H9 (cell line): ENCODE measurements at regions not wholly inside any gene's neighbourhood (a gene's known extent, or its start where the extent isn't known, plus 50 kb on each side); places are given as distances from the start of the nearest gene placed in this dataset.

Experiments used
- DNase-seq: peaks from one replicate; pipeline ENCODE4 v3.0.0-alpha.2; 2017
- H2AFZ ChIP-seq: one replicate; pipeline ENCODE4 v1.6.1; 2013; ENCODE audit warnings: mild to moderate bottlenecking, low read length, control low read depth, moderate library complexity
- H2AK5ac ChIP-seq: 2 replicates; pipeline ENCODE4 v1.6.1; 2013; ENCODE audit warnings: low read length, control low read depth, mixed read lengths; ENCODE audit not compliant: insufficient read length
- H2BK120ac ChIP-seq: one replicate; pipeline ENCODE4 v1.6.1; 2013; ENCODE audit warnings: low read depth, mild to moderate bottlenecking, low read length, control low read depth, inconsistent platforms; ENCODE audit not compliant: poor library complexity, severe bottlenecking
- H2BK12ac ChIP-seq: 2 replicates; pipeline ENCODE4 v1.6.1; 2013; ENCODE audit warnings: low read length, control low read depth, mixed read lengths, low read depth; ENCODE audit not compliant: insufficient read length
- H2BK15ac ChIP-seq: 2 replicates; pipeline ENCODE4 v1.6.1; 2013; ENCODE audit warnings: low read depth, low read length, control low read depth
- H2BK20ac ChIP-seq: one replicate; pipeline ENCODE4 v1.6.1; 2013; ENCODE audit warnings: low read depth, mild to moderate bottlenecking, low read length, control low read depth, inconsistent platforms; ENCODE audit not compliant: poor library complexity, severe bottlenecking
- H2BK5ac ChIP-seq: 2 replicates; pipeline ENCODE4 v1.6.1; 2013; ENCODE audit warnings: low read length, control low read depth, mixed read lengths; ENCODE audit not compliant: insufficient read length
- H3K14ac ChIP-seq: 2 replicates; pipeline ENCODE4 v1.6.1; 2013; ENCODE audit warnings: low read length, control low read depth; ENCODE audit not compliant: insufficient read depth
- H3K18ac ChIP-seq: 2 replicates; pipeline ENCODE4 v1.6.1; 2013; ENCODE audit warnings: low read depth, mild to moderate bottlenecking, mixed read lengths, low read length, control low read depth; ENCODE audit not compliant: insufficient read length
- H3K23ac ChIP-seq: 2 replicates; pipeline ENCODE4 v1.6.1; 2013; ENCODE audit warnings: low read length, control low read depth, mixed read lengths, low read depth; ENCODE audit not compliant: insufficient read length
- H3K23me2 ChIP-seq: 2 replicates; pipeline ENCODE4 v1.6.1; 2013; ENCODE audit warnings: low read depth, mild to moderate bottlenecking, mixed read lengths, low read length, control low read depth; ENCODE audit not compliant: insufficient read length, poor library complexity, severe bottlenecking
- H3K27ac ChIP-seq: 2 replicates; pipeline ENCODE4 v1.5.1; 2013; ENCODE audit warnings: low read length, control low read depth, mixed read lengths, low read depth; ENCODE audit not compliant: insufficient read length
- H3K27me3 ChIP-seq: 2 replicates; pipeline ENCODE4 v1.6.1; 2013; ENCODE audit warnings: low read length, control low read depth, inconsistent platforms; ENCODE audit not compliant: insufficient read depth
- H3K4ac ChIP-seq: 2 replicates; pipeline ENCODE4 v1.6.1; 2013; ENCODE audit warnings: low read depth, mild to moderate bottlenecking, control low read depth, inconsistent platforms, low read length, moderate library complexity
- H3K4me1 ChIP-seq: 2 replicates; pipeline ENCODE4 v1.6.1; 2013; ENCODE audit warnings: low read length, control low read depth, inconsistent platforms; ENCODE audit not compliant: insufficient read depth
- H3K4me2 ChIP-seq: 2 replicates; pipeline ENCODE4 v1.6.1; 2013; ENCODE audit warnings: low read length, control low read depth, mixed read lengths; ENCODE audit not compliant: insufficient read length, insufficient read depth
- H3K56ac ChIP-seq: 2 replicates; pipeline ENCODE4 v1.6.1; 2013; ENCODE audit warnings: low read depth, mild to moderate bottlenecking, mixed read lengths, low read length, control low read depth; ENCODE audit not compliant: insufficient read length
- H3K79me1 ChIP-seq: 2 replicates; pipeline ENCODE4 v1.6.1; 2013; ENCODE audit warnings: low read depth, mild to moderate bottlenecking, moderate library complexity, low read length, control low read depth, inconsistent platforms; ENCODE audit not compliant: insufficient read depth, poor library complexity, severe bottlenecking
- H3K79me2 ChIP-seq: 2 replicates; pipeline ENCODE4 v1.6.1; 2013; ENCODE audit warnings: low read length, control low read depth, inconsistent platforms; ENCODE audit not compliant: insufficient read depth
- H3K9ac ChIP-seq: 2 replicates; pipeline ENCODE4 v1.6.1; 2013; ENCODE audit warnings: low read length, control low read depth, mixed read lengths; ENCODE audit not compliant: insufficient read length; ENCODE audit errors: extremely low read depth
- H3K9me3 ChIP-seq: one replicate; pipeline ENCODE4 v1.6.1; 2013; ENCODE audit warnings: low read depth, low read length, inconsistent platforms; ENCODE audit not compliant: control insufficient read depth
- H3T11ph ChIP-seq: one replicate; pipeline ENCODE4 v1.6.1; 2013; ENCODE audit warnings: mild to moderate bottlenecking, low read length, control low read depth, inconsistent platforms
- H4K20me1 ChIP-seq: one replicate; pipeline ENCODE4 v1.6.1; 2013; ENCODE audit not compliant: control insufficient read depth, insufficient read length, insufficient read depth
- H4K5ac ChIP-seq: 2 replicates; pipeline ENCODE4 v1.6.1; 2013; ENCODE audit warnings: low read depth, mild to moderate bottlenecking, mixed read lengths, low read length, control low read depth; ENCODE audit not compliant: insufficient read length
- H4K8ac ChIP-seq: replicated peaks from 2 replicates; pipeline ENCODE4 v1.6.1; 2013; ENCODE audit warnings: low read length, control low read depth, mixed read lengths, low read depth; ENCODE audit not compliant: insufficient read length
- H4K91ac ChIP-seq: 2 replicates; pipeline ENCODE4 v1.6.1; 2013; ENCODE audit warnings: low read depth, mild to moderate bottlenecking, moderate library complexity, mixed read lengths, low read length, control low read depth; ENCODE audit not compliant: insufficient read length
- H3K27ac Mint-ChIP-seq, 3 experiments: 2 replicates in 2 of 3; 3 replicates in 1 of 3; pipeline ENCODE4 v1.8.0; 2020 to 2021; ENCODE audit warnings: mixed read lengths in 3 of 3, mild to moderate bottlenecking in 1 of 3, moderate library complexity in 1 of 3
- H3K27me3 Mint-ChIP-seq: 2 replicates; pipeline ENCODE4 v1.8.0; 2021; ENCODE audit warnings: low read depth, mild to moderate bottlenecking, moderate library complexity, mixed read lengths
- H3K36me3 Mint-ChIP-seq, 3 experiments: 2 replicates in 2 of 3; 3 replicates in 1 of 3; pipeline ENCODE4 v1.8.0; 2020 to 2021; ENCODE audit warnings: low read depth in 3 of 3, mixed read lengths in 3 of 3; ENCODE audit not compliant: insufficient read depth in 1 of 3
- H3K4me1 Mint-ChIP-seq, 2 experiments: 2 replicates each; pipeline ENCODE4 v1.8.0; 2020; ENCODE audit warnings: mixed read lengths in 2 of 2
- H3K4me3 Mint-ChIP-seq, 2 experiments: 2 replicates in 1 of 2; 3 replicates in 1 of 2; pipeline ENCODE4 v1.8.0; 2020 to 2021; ENCODE audit warnings: mild to moderate bottlenecking in 2 of 2, mixed read lengths in 2 of 2, moderate library complexity in 1 of 2
- H3K9me3 Mint-ChIP-seq, 2 experiments: 2 replicates in 1 of 2; 3 replicates in 1 of 2; pipeline ENCODE4 v1.8.0; 2020; ENCODE audit warnings: mild to moderate bottlenecking in 2 of 2, mixed read lengths in 2 of 2, moderate library complexity in 1 of 2
- WGBS: extraction: QIAGEN DNeasy Blood & Tissue Kit; methylation state at CpG from one replicate; pipeline ENCODE4 v1.1.7; 2013; ENCODE audit warnings: missing lambda C conversion rate, low lambda C conversion rate, mixed read lengths; ENCODE audit not compliant: insufficient read length; ENCODE audit errors: extremely low coverage; 5-methylcytosine and 5-hydroxymethylcytosine counted together
- TF ChIP-seq, protein P1 (sequence below): fragments of 200-600 bp; sonication (generic); conservative IDR thresholded peaks from 3 replicates; pipeline ENCODE4 v1.8.0; 2021; ENCODE audit warnings: antibody characterized with exemption, mild to moderate bottlenecking

DNA sequence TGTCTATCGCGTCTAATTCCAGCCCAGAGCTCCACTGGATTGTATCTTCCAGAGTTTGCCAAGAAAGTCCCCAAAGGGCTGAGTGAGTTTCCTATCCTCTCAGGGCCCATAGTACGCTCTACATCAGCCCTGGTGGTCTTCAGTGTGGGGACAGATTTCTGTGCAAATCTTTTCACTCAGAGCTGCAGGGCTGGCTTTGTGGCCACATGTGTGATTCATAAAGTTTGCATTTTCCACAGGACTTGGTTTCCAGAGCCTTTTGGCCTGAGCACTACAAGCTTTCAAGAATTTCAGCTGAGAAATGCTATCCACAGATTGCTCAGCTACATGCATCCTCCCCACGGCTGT, 76.7 kb upstream of the CXCL14 start:
- H2BK15ac ChIP-seq = no peak overlapping the region
- no peak overlapping the region for H2BK120ac ChIP-seq
- H3K4me2 ChIP-seq = no peak overlapping the region
- Mint-ChIP-seq H3K27ac (no peak overlapping the region), H3K9me3 (peaks cover 13% of the 10 kb centered on the region in 2 experiments), H3K27me3 (peaks cover 9% of the 10 kb centered on the region), H3K36me3 (peaks cover 11 to 14% (median 11%) of the 10 kb centered on the region in 3 experiments; a peak in 6 of 7 replicates), H3K4me3 (no peak overlapping the region), H3K4me1 (peaks cover 0 to 10% of the 10 kb centered on the region in 2 experiments; a peak in 2 of 4 replicates)
- no peaks in the 10 kb centered on the region for H3K79me2 ChIP-seq
- H2BK12ac ChIP-seq = no peak overlapping the region
- no peak overlapping the region for H4K8ac ChIP-seq
- H2AK5ac ChIP-seq = no peak overlapping the region
- no peak overlapping the region for H3K14ac ChIP-seq
- H3K27ac ChIP-seq = no peak overlapping the region
- no peak overlapping the region for H3K9ac ChIP-seq
- H4K5ac ChIP-seq = no peak overlapping the region
- no peak overlapping the region for H3K23ac ChIP-seq
- no peaks in the 10 kb centered on the region for H3K4me1 ChIP-seq
- H2BK20ac ChIP-seq = no peak overlapping the region
- H3K79me1 ChIP-seq = no peaks in the 10 kb centered on the region
- TF ChIP-seq, protein P1, sequence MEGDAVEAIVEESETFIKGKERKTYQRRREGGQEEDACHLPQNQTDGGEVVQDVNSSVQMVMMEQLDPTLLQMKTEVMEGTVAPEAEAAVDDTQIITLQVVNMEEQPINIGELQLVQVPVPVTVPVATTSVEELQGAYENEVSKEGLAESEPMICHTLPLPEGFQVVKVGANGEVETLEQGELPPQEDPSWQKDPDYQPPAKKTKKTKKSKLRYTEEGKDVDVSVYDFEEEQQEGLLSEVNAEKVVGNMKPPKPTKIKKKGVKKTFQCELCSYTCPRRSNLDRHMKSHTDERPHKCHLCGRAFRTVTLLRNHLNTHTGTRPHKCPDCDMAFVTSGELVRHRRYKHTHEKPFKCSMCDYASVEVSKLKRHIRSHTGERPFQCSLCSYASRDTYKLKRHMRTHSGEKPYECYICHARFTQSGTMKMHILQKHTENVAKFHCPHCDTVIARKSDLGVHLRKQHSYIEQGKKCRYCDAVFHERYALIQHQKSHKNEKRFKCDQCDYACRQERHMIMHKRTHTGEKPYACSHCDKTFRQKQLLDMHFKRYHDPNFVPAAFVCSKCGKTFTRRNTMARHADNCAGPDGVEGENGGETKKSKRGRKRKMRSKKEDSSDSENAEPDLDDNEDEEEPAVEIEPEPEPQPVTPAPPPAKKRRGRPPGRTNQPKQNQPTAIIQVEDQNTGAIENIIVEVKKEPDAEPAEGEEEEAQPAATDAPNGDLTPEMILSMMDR = no peak
- H3K23me2 ChIP-seq = no peaks in the 10 kb centered on the region
- peaks cover 2% of the 10 kb centered on the region for H4K20me1 ChIP-seq
- no peaks in the 10 kb centered on the region for H3K27me3 ChIP-seq
- no peak overlapping the region for H3T11ph ChIP-seq
- no peak overlapping the region for H3K18ac ChIP-seq
- WGBS = no CpG with 5 or more reads among the region's 4 CpGs
- H3K56ac ChIP-seq = no peak overlapping the region
- H3K4ac ChIP-seq = no peak overlapping the region
- no peaks in the 10 kb centered on the region for H3K9me3 ChIP-seq
- no peak overlapping the region for H2AFZ ChIP-seq
- H2BK5ac ChIP-seq = no peak overlapping the region
- no peak overlapping the region for H4K91ac ChIP-seq
- DNase-seq = no peak
